ENCODE measurements at regions not wholly inside any gene's neighbourhood (a gene's known extent, or its start where the extent isn't known, plus 50 kb on each side); places are given as distances from the start of the nearest gene placed in this dataset.

GRCh38 chr9:12584656-12585522, 108.3 kb upstream of the TYRP1 start:
- H3K27me3 ChIP-seq (ENCODE audit: control insufficient read depth in 1 of 2, insufficient read depth in 2 of 2, low read length in 2 of 2): peaks cover 0 to 2% of the 10 kb centered on the region in 2 donors
- H3K4me1 ChIP-seq (ENCODE audit: control insufficient read depth, insufficient read depth, low read length): no peaks in the 10 kb centered on the region
- H3K36me3 ChIP-seq (ENCODE audit: control insufficient read depth in 2 of 2, insufficient read depth in 2 of 2, low read length in 2 of 2): no peaks in the 10 kb centered on the region
- H3K4me3 ChIP-seq (ENCODE audit: low read length in 2 of 2): no peak overlapping the region
- no peak overlapping the region for H3K27ac ChIP-seq (ENCODE audit: low read length)
- H3K9me3 ChIP-seq (ENCODE audit: control insufficient read depth in 2 of 2, low read length in 2 of 2): no peaks in the 10 kb centered on the region
- no peak overlapping the region for H3K9ac ChIP-seq (ENCODE audit: low read length in 2 of 2)

DNA sequence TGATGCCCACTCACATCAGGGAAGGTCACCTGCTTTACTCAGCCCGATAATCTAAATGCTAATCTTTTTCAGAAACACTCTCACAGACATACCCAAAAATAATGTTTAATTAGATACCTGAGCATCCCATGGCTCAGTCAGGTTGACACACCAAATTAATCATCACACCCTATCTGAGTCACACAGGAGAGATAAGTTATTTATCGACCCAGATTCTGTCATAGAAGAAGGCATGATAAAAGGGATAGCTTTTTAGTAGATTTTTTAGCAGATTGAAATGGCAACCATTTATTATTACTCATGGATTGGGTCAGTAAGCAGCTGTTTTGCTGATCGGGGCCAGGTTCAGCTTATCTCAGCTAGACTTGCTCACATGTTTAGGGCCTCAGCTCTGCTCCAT, 97.8 kb upstream of the TYRP1 start:
- Histone ChIP-seq H3K4me3 (ENCODE audit: low read length in 2 of 2) (no peak overlapping the region), H3K9ac (ENCODE audit: low read length in 2 of 2) (no peak overlapping the region), H3K9me3 (ENCODE audit: control insufficient read depth in 2 of 2, low read length in 2 of 2) (no peaks in the 10 kb centered on the region), H3K36me3 (ENCODE audit: control insufficient read depth in 2 of 2, insufficient read depth in 2 of 2, low read length in 2 of 2) (no peaks in the 10 kb centered on the region), H3K27me3 (ENCODE audit: control insufficient read depth in 1 of 2, insufficient read depth in 2 of 2, low read length in 2 of 2) (no peaks in the 10 kb centered on the region), H3K4me1 (ENCODE audit: control insufficient read depth, insufficient read depth, low read length) (no peaks in the 10 kb centered on the region), H3K27ac (ENCODE audit: low read length) (no peak overlapping the region)

DNA sequence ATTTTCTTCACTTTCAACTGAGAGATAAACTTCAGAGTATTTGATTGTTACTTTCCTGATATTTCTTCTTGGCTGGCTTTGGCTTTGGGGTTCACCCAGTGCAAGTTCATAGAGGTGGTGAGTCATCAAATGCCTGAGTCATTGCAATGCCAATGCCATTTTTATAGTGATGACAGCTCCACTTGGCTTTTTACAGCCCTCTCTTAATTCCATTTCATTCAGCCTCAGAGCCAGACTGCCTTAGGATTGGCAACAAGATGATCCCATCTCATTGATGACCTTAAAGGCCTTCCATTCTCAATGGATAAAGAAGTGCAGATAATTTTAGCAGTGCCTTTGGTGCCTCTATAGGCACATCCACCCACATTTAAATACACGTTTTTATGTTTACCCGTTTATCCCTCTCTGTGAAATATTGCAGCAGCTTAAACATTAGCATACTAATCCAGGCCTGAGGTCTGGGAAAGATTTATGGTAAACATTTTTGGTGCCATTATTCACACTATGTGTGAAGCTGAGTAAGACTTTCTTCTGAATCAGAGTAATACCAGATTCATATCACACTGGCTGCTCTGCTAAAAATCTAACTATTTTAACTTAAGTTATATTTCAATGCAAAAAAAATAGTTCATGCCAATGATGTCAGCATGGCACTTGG, 88.9 kb upstream of the TYRP1 start:
- H3K9ac ChIP-seq (ENCODE audit: low read length in 2 of 2): no peak overlapping the region
- H3K4me3 ChIP-seq (ENCODE audit: low read length in 2 of 2): no peak overlapping the region
- H3K27ac ChIP-seq (ENCODE audit: low read length): no peak overlapping the region
- H3K36me3 ChIP-seq (ENCODE audit: control insufficient read depth in 2 of 2, insufficient read depth in 2 of 2, low read length in 2 of 2): no peaks in the 10 kb centered on the region
- no peaks in the 10 kb centered on the region for H3K9me3 ChIP-seq (ENCODE audit: control insufficient read depth in 2 of 2, low read length in 2 of 2)
- H3K4me1 ChIP-seq (ENCODE audit: control insufficient read depth, insufficient read depth, low read length): no peaks in the 10 kb centered on the region
- H3K27me3 ChIP-seq (ENCODE audit: control insufficient read depth in 1 of 2, insufficient read depth in 2 of 2, low read length in 2 of 2): no peaks in the 10 kb centered on the region

- no peak overlapping the region for H3K27ac ChIP-seq (ENCODE audit: low read length)
- no peak overlapping the region for H3K4me3 ChIP-seq (ENCODE audit: low read length in 2 of 2)
- no peaks in the 10 kb centered on the region for H3K27me3 ChIP-seq (ENCODE audit: control insufficient read depth in 1 of 2, insufficient read depth in 2 of 2, low read length in 2 of 2)
- no peak overlapping the region for H3K9ac ChIP-seq (ENCODE audit: low read length in 2 of 2)
- H3K4me1 ChIP-seq (ENCODE audit: control insufficient read depth, insufficient read depth, low read length): no peaks in the 10 kb centered on the region
- no peaks in the 10 kb centered on the region for H3K9me3 ChIP-seq (ENCODE audit: control insufficient read depth in 2 of 2, low read length in 2 of 2)
- no peaks in the 10 kb centered on the region for H3K36me3 ChIP-seq (ENCODE audit: control insufficient read depth in 2 of 2, insufficient read depth in 2 of 2, low read length in 2 of 2)
Observed at GRCh38 chr9:12612211-12612770, 80.9 kb upstream of the TYRP1 start.

DNA sequence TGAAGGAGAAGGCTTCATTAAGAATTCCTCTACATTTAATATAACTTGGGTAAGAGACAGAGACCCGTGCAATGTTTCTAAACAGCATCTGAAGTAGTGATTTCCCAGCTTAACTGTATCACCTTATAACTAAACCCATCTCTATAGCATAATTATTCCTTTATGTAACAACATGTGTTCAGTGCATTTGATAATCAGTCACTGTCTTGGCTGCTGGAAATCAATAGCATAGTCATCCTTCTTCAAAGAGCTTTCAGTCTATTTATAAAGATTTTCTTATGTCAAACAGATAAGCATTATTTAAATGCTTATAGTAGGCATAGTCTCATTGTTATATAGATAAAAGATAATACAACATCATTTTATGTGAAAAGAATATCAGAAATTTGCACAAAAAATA, 80.1 kb upstream of the TYRP1 start:
- no peak overlapping the region for H3K9ac ChIP-seq (ENCODE audit: low read length in 2 of 2)
- no peaks in the 10 kb centered on the region for H3K36me3 ChIP-seq (ENCODE audit: control insufficient read depth in 2 of 2, insufficient read depth in 2 of 2, low read length in 2 of 2)
- H3K4me1 ChIP-seq (ENCODE audit: control insufficient read depth, insufficient read depth, low read length): no peaks in the 10 kb centered on the region
- no peaks in the 10 kb centered on the region for H3K9me3 ChIP-seq (ENCODE audit: control insufficient read depth in 2 of 2, low read length in 2 of 2)
- no peak overlapping the region for H3K4me3 ChIP-seq (ENCODE audit: low read length in 2 of 2)
- no peaks in the 10 kb centered on the region for H3K27me3 ChIP-seq (ENCODE audit: control insufficient read depth in 1 of 2, insufficient read depth in 2 of 2, low read length in 2 of 2)
- no peak overlapping the region for H3K27ac ChIP-seq (ENCODE audit: low read length)

GRCh38 chr9:12614488-12614887, 78.7 kb upstream of the TYRP1 start:
- Histone ChIP-seq H3K9ac (ENCODE audit: low read length in 2 of 2) (no peak overlapping the region), H3K27me3 (ENCODE audit: control insufficient read depth in 1 of 2, insufficient read depth in 2 of 2, low read length in 2 of 2) (no peaks in the 10 kb centered on the region), H3K9me3 (ENCODE audit: control insufficient read depth in 2 of 2, low read length in 2 of 2) (no peaks in the 10 kb centered on the region), H3K4me3 (ENCODE audit: low read length in 2 of 2) (no peak overlapping the region), H3K27ac (ENCODE audit: low read length) (no peak overlapping the region), H3K36me3 (ENCODE audit: control insufficient read depth in 2 of 2, insufficient read depth in 2 of 2, low read length in 2 of 2) (no peaks in the 10 kb centered on the region), H3K4me1 (ENCODE audit: control insufficient read depth, insufficient read depth, low read length) (no peaks in the 10 kb centered on the region)

GRCh38 chr9:12618956-12619355, 74.2 kb upstream of the TYRP1 start:
- Histone ChIP-seq H3K27ac (ENCODE audit: low read length) (no peak overlapping the region), H3K4me1 (ENCODE audit: control insufficient read depth, insufficient read depth, low read length) (no peaks in the 10 kb centered on the region), H3K4me3 (ENCODE audit: low read length in 2 of 2) (no peak overlapping the region), H3K9ac (ENCODE audit: low read length in 2 of 2) (no peak overlapping the region), H3K27me3 (ENCODE audit: control insufficient read depth in 1 of 2, insufficient read depth in 2 of 2, low read length in 2 of 2) (no peaks in the 10 kb centered on the region), H3K9me3 (ENCODE audit: control insufficient read depth in 2 of 2, low read length in 2 of 2) (no peaks in the 10 kb centered on the region), H3K36me3 (ENCODE audit: control insufficient read depth in 2 of 2, insufficient read depth in 2 of 2, low read length in 2 of 2) (no peaks in the 10 kb centered on the region)

GRCh38 chr9:12625844-12626243, 67.3 kb upstream of the TYRP1 start:
- H3K4me3 ChIP-seq (ENCODE audit: low read length in 2 of 2): no peak overlapping the region
- no peak overlapping the region for H3K27ac ChIP-seq (ENCODE audit: low read length)
- H3K27me3 ChIP-seq (ENCODE audit: control insufficient read depth in 1 of 2, insufficient read depth in 2 of 2, low read length in 2 of 2): no peaks in the 10 kb centered on the region
- no peaks in the 10 kb centered on the region for H3K4me1 ChIP-seq (ENCODE audit: control insufficient read depth, insufficient read depth, low read length)
- H3K36me3 ChIP-seq (ENCODE audit: control insufficient read depth in 2 of 2, insufficient read depth in 2 of 2, low read length in 2 of 2): no peaks in the 10 kb centered on the region
- no peaks in the 10 kb centered on the region for H3K9me3 ChIP-seq (ENCODE audit: control insufficient read depth in 2 of 2, low read length in 2 of 2)
- H3K9ac ChIP-seq (ENCODE audit: low read length in 2 of 2): no peak overlapping the region

- H3K9ac ChIP-seq (ENCODE audit: low read length in 2 of 2): no peak overlapping the region
Observed at GRCh38 chr9:12627096-12627495, 66.1 kb upstream of the TYRP1 start.

GRCh38 chr9:12628546-12628945, 64.6 kb upstream of the TYRP1 start:
- no peaks in the 10 kb centered on the region for H3K36me3 ChIP-seq (ENCODE audit: control insufficient read depth in 2 of 2, insufficient read depth in 2 of 2, low read length in 2 of 2)
- H3K9ac ChIP-seq (ENCODE audit: low read length in 2 of 2): no peak overlapping the region
- no peaks in the 10 kb centered on the region for H3K27me3 ChIP-seq (ENCODE audit: control insufficient read depth in 1 of 2, insufficient read depth in 2 of 2, low read length in 2 of 2)
- no peak overlapping the region for H3K4me3 ChIP-seq (ENCODE audit: low read length in 2 of 2)
- no peaks in the 10 kb centered on the region for H3K9me3 ChIP-seq (ENCODE audit: control insufficient read depth in 2 of 2, low read length in 2 of 2)
- H3K27ac ChIP-seq (ENCODE audit: low read length): no peak overlapping the region
- H3K4me1 ChIP-seq (ENCODE audit: control insufficient read depth, insufficient read depth, low read length): no peaks in the 10 kb centered on the region

More at GRCh38 chr9:12627096-12627495, 66.1 kb upstream of the TYRP1 start:
- no peaks in the 10 kb centered on the region for H3K27me3 ChIP-seq (ENCODE audit: control insufficient read depth in 1 of 2, insufficient read depth in 2 of 2, low read length in 2 of 2)
- no peaks in the 10 kb centered on the region for H3K4me1 ChIP-seq (ENCODE audit: control insufficient read depth, insufficient read depth, low read length)
- H3K36me3 ChIP-seq (ENCODE audit: control insufficient read depth in 2 of 2, insufficient read depth in 2 of 2, low read length in 2 of 2): no peaks in the 10 kb centered on the region
- H3K27ac ChIP-seq (ENCODE audit: low read length): no peak overlapping the region
- no peak overlapping the region for H3K4me3 ChIP-seq (ENCODE audit: low read length in 2 of 2)
- H3K9me3 ChIP-seq (ENCODE audit: control insufficient read depth in 2 of 2, low read length in 2 of 2): no peaks in the 10 kb centered on the region

- Histone ChIP-seq H3K27ac (ENCODE audit: low read length) (no peak overlapping the region), H3K27me3 (ENCODE audit: control insufficient read depth in 1 of 2, insufficient read depth in 2 of 2, low read length in 2 of 2) (no peaks in the 10 kb centered on the region), H3K4me1 (ENCODE audit: control insufficient read depth, insufficient read depth, low read length) (no peaks in the 10 kb centered on the region), H3K9ac (ENCODE audit: low read length in 2 of 2) (no peak overlapping the region), H3K4me3 (ENCODE audit: low read length in 2 of 2) (no peak overlapping the region), H3K36me3 (ENCODE audit: control insufficient read depth in 2 of 2, insufficient read depth in 2 of 2, low read length in 2 of 2) (no peaks in the 10 kb centered on the region), H3K9me3 (ENCODE audit: control insufficient read depth in 2 of 2, low read length in 2 of 2) (no peaks in the 10 kb centered on the region)
Observed at GRCh38 chr9:12629067-12629466, 64.1 kb upstream of the TYRP1 start.

Measured in stomach smooth muscle (tissue), 2 donors.